WTC11 (cell line): ENCODE measurements at regions not wholly inside any gene's neighbourhood (a gene's known extent, or its start where the extent isn't known, plus 50 kb on each side); places are given as distances from the start of the nearest gene placed in this dataset.

Experiments used
- ATAC-seq: fragments of 200-7000 bp; cut with Tn5 transposase; 2 replicates; pipeline ENCODE4 v1.10.0; 2021; ENCODE audit warnings: mild to moderate bottlenecking, moderate library complexity
- CTCF ChIA-PET: fragments of 300-600 bp; sonication (Branson Sonifier 250); formaldehyde crosslinking; loops from one replicate; lab custom pipeline; 2021; ENCODE audit warnings: antibody characterized with exemption; lab: Charles Lee
- POLR2A ChIA-PET: fragments of 350-600 bp; sonication (Branson Sonifier 250); formaldehyde crosslinking; loops from one replicate; lab custom pipeline; 2021; ENCODE audit warnings: antibody characterized with exemption; lab: Charles Lee
- DNase-seq: peaks from one replicate; pipeline ENCODE4 v3.0.0; 2021; ENCODE audit warnings: low spot score
- H3K27ac Mint-ChIP-seq: 2 replicates; pipeline ENCODE4 v1.8.0; 2021; ENCODE audit warnings: mixed read lengths
- H3K27me3 Mint-ChIP-seq: 2 replicates; pipeline ENCODE4 v1.8.0; 2021; ENCODE audit warnings: low read depth, mild to moderate bottlenecking, moderate library complexity, mixed read lengths
- H3K36me3 Mint-ChIP-seq: 2 replicates; pipeline ENCODE4 v1.8.0; 2021; ENCODE audit warnings: mixed read lengths
- H3K4me1 Mint-ChIP-seq: 2 replicates; pipeline ENCODE4 v1.8.0; 2022; ENCODE audit warnings: mixed read lengths
- H3K4me3 Mint-ChIP-seq: 2 replicates; pipeline ENCODE4 v1.8.0; 2021; ENCODE audit warnings: mild to moderate bottlenecking, moderate library complexity, mixed read lengths
- H3K9me3 Mint-ChIP-seq: 2 replicates; pipeline ENCODE4 v1.8.0; 2021; ENCODE audit warnings: mixed read lengths
- CTCF ChIP-seq: fragments of 200-600 bp; IDR thresholded peaks from 2 replicates; pipeline ENCODE4 v1.8.0; 2022; ENCODE audit warnings: antibody characterized with exemption
- E2F1 ChIP-seq: sonication (generic); formaldehyde crosslinking; IDR thresholded peaks from 2 replicates; pipeline ENCODE4 v1.8.0; 2022; ENCODE audit warnings: mild to moderate bottlenecking, missing genetic modification reagents
- EMX1 ChIP-seq: fragments of 250-450 bp; sonication (Bioruptor Pico); IDR thresholded peaks from 2 replicates; pipeline ENCODE4 v1.8.0; 2021; ENCODE audit warnings: mild to moderate bottlenecking
- ESRRA ChIP-seq: sonication (generic); formaldehyde crosslinking; IDR thresholded peaks from 2 replicates; pipeline ENCODE4 v1.8.1; 2022; ENCODE audit warnings: mild to moderate bottlenecking, missing genetic modification reagents, borderline replicate concordance
- HMGA2 ChIP-seq: fragments of 250-450 bp; sonication (Bioruptor Pico); IDR thresholded peaks from 2 replicates; pipeline ENCODE4 v1.4.0; 2021; ENCODE audit warnings: mild to moderate bottlenecking, moderate library complexity
- IRF2 ChIP-seq: sonication (generic); formaldehyde crosslinking; IDR thresholded peaks from 2 replicates; pipeline ENCODE4 v1.8.0; 2022; ENCODE audit warnings: low read depth, missing genetic modification reagents, borderline replicate concordance
- JUN ChIP-seq: sonication (generic); formaldehyde crosslinking; IDR thresholded peaks from 2 replicates; pipeline ENCODE4 v1.8.0; 2023; ENCODE audit warnings: mild to moderate bottlenecking, missing genetic modification reagents
- MAX ChIP-seq: sonication (generic); formaldehyde crosslinking; IDR thresholded peaks from 2 replicates; pipeline ENCODE4 v1.8.0; 2022; ENCODE audit warnings: mild to moderate bottlenecking, missing genetic modification reagents
- NR2C2 ChIP-seq: sonication (generic); formaldehyde crosslinking; IDR thresholded peaks from 2 replicates; pipeline ENCODE4 v1.8.0; 2022; ENCODE audit warnings: mild to moderate bottlenecking, missing genetic modification reagents
- NR3C1 ChIP-seq: sonication (generic); formaldehyde crosslinking; conservative IDR thresholded peaks from 2 replicates; pipeline ENCODE4 v1.8.1; 2023; ENCODE audit warnings: low read depth, mild to moderate bottlenecking, missing genetic modification reagents
- PREB ChIP-seq: sonication (generic); formaldehyde crosslinking; IDR thresholded peaks from 2 replicates; pipeline ENCODE4 v1.8.1; 2022; ENCODE audit warnings: mild to moderate bottlenecking, missing genetic modification reagents, moderate library complexity, borderline replicate concordance
- RORB ChIP-seq: fragments of 250-450 bp; sonication (Bioruptor Pico); IDR thresholded peaks from 2 replicates; pipeline ENCODE4 v1.9.0; 2021; ENCODE audit warnings: mild to moderate bottlenecking
- TEAD4 ChIP-seq: sonication (generic); formaldehyde crosslinking; IDR thresholded peaks from 2 replicates; pipeline ENCODE4 v1.8.0; 2022; ENCODE audit warnings: mild to moderate bottlenecking, missing genetic modification reagents
- TP53 ChIP-seq: sonication (generic); formaldehyde crosslinking; IDR thresholded peaks from 2 replicates; pipeline ENCODE4 v1.8.1; 2023; ENCODE audit warnings: mild to moderate bottlenecking, missing genetic modification reagents
- ZNF121 ChIP-seq: sonication (generic); formaldehyde crosslinking; IDR thresholded peaks from 2 replicates; pipeline ENCODE4 v1.8.0; 2023; ENCODE audit warnings: missing genetic modification reagents
- ZNF416 ChIP-seq: fragments of 250-450 bp; sonication (Bioruptor Pico); IDR thresholded peaks from 2 replicates; pipeline ENCODE4 v1.9.0; 2021; ENCODE audit warnings: mild to moderate bottlenecking, inconsistent platforms
- TF ChIP-seq, protein P1 (sequence below): fragments of 250-450 bp; sonication (Bioruptor Pico); IDR thresholded peaks from 2 replicates; pipeline ENCODE4 v1.9.0; 2021; ENCODE audit warnings: mild to moderate bottlenecking
- TF ChIP-seq, protein P2 (sequence below): sonication (generic); formaldehyde crosslinking; conservative IDR thresholded peaks from 2 replicates; pipeline ENCODE4 v1.8.1; 2023; ENCODE audit warnings: mild to moderate bottlenecking, low read depth, missing genetic modification reagents, moderate library complexity
- TF ChIP-seq, protein P3 (sequence below): sonication (generic); formaldehyde crosslinking; IDR thresholded peaks from 2 replicates; pipeline ENCODE4 v1.8.1; 2022; ENCODE audit warnings: missing genetic modification reagents, borderline replicate concordance

GRCh38 chr16:54718376-54718775 lies 212.3 kb upstream of the IRX5 start (continued):
- no peak for TF ChIP-seq ZNF121 (CRISPR knock-in tag)
- TF ChIP-seq HMGA2 (CRISPR knock-in tag), result no peak

DNA sequence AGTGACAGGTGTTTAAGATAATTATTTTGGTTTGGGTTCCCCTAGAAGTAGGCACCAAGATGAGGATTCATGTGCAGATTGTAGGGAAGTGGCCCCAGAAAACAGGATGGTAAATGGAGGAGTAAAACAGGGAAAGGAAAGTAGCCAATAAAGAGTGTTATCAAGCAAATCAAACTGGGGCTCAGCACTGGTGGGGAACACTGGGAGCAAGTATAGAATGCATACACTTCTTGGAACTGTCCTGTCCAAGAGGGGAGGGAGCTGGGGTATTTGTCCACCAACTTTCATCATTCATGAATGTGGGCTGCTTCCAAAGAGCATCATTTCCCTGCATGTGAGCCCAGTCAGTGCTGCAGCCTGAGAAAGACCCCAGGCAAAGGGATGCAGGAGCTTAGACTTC lies 215.7 kb upstream of the IRX5 start:
- Mint-ChIP-seq H3K27ac (no peak overlapping the region), H3K9me3 (peaks cover 8% of the 10 kb centered on the region), H3K27me3 (no peaks in the 10 kb centered on the region), H3K4me3 (no peak overlapping the region), H3K4me1 (no peaks in the 10 kb centered on the region), H3K36me3 (no peaks in the 10 kb centered on the region)
- CTCF ChIA-PET, result no interaction called here
- TF ChIP-seq NR2C2 (CRISPR knock-in tag), result no peak
- DNase-seq (no peak), ATAC-seq (no peak)
- POLR2A ChIA-PET, result no interaction called here

DNA sequence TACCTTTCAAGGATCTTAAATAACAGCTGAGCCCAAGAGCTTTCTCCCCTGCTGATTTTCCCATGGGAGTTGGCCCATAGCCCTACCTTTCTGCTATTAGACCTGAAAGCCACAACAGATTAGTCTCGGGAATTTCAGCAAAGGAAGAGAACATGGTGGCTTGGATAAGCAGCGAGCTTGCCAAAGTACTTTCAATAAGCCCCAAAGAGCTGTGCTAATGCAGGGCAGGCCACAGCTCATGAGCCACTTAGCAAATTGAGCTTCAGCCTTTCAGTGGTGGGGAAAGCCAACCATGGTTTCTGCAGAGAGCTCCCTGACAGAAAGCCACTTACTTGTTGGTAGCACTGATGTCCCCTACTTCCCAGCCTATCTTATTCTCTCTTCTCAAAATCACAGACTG lies 217.8 kb upstream of the IRX5 start:
- Mint-ChIP-seq H3K36me3 (no peaks in the 10 kb centered on the region), H3K4me1 (no peaks in the 10 kb centered on the region), H3K9me3 (no peaks in the 10 kb centered on the region), H3K4me3 (no peak overlapping the region), H3K27ac (no peak overlapping the region), H3K27me3 (no peaks in the 10 kb centered on the region)
- CTCF ChIA-PET, result no interaction called here
- DNase-seq, result no peak
- TF ChIP-seq NR3C1 (CRISPR knock-in tag) (no peak), ZNF416 (CRISPR knock-in tag) (no peak), EMX1 (CRISPR knock-in tag) (no peak), CTCF (no peak), TP53 (CRISPR knock-in tag) (no peak), IRF2 (no peak), TEAD4 (no peak), JUN (CRISPR knock-in tag) (no peak)
- TF ChIP-seq, protein P1, sequence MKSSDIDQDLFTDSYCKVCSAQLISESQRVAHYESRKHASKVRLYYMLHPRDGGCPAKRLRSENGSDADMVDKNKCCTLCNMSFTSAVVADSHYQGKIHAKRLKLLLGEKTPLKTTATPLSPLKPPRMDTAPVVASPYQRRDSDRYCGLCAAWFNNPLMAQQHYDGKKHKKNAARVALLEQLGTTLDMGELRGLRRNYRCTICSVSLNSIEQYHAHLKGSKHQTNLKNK, result no peak
- no peak for ATAC-seq
- POLR2A ChIA-PET, result no interaction called here

DNA sequence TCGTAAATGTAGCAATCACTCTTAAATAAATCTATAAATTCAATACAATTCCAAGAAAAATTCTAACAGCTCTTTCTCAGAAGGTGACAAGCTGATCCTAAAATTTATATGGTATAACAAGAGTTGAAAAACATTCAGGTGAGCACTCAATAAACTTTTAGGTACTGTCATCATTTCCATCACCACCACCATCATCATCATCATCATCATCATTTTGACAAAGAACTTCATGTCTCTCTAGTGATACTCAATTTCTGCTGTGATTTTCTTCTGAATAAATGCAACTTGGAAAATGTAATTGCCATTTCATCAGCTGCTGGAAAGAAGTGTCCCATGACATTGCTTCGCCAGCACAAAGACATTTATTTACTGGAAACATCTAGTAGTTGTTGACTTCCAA lies 222.9 kb upstream of the IRX5 start:
- Mint-ChIP-seq H3K27ac (no peak overlapping the region), H3K9me3 (no peaks in the 10 kb centered on the region), H3K27me3 (no peaks in the 10 kb centered on the region), H3K4me3 (no peak overlapping the region), H3K4me1 (peaks cover 5% of the 10 kb centered on the region), H3K36me3 (no peaks in the 10 kb centered on the region)
- CTCF ChIA-PET, result no interaction called here
- DNase-seq, result no peak
- ATAC-seq, result no peak
- POLR2A ChIA-PET, result no interaction called here
- TF ChIP-seq PREB (CRISPR knock-in tag) (no peak), RORB (CRISPR knock-in tag) (no peak), ESRRA (CRISPR knock-in tag) (no peak), E2F1 (CRISPR knock-in tag) (no peak), MAX (CRISPR knock-in tag) (no peak)
- TF ChIP-seq, protein P2, sequence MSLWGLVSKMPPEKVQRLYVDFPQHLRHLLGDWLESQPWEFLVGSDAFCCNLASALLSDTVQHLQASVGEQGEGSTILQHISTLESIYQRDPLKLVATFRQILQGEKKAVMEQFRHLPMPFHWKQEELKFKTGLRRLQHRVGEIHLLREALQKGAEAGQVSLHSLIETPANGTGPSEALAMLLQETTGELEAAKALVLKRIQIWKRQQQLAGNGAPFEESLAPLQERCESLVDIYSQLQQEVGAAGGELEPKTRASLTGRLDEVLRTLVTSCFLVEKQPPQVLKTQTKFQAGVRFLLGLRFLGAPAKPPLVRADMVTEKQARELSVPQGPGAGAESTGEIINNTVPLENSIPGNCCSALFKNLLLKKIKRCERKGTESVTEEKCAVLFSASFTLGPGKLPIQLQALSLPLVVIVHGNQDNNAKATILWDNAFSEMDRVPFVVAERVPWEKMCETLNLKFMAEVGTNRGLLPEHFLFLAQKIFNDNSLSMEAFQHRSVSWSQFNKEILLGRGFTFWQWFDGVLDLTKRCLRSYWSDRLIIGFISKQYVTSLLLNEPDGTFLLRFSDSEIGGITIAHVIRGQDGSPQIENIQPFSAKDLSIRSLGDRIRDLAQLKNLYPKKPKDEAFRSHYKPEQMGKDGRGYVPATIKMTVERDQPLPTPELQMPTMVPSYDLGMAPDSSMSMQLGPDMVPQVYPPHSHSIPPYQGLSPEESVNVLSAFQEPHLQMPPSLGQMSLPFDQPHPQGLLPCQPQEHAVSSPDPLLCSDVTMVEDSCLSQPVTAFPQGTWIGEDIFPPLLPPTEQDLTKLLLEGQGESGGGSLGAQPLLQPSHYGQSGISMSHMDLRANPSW (CRISPR knock-in tag), result no peak
- TF ChIP-seq, protein P3, sequence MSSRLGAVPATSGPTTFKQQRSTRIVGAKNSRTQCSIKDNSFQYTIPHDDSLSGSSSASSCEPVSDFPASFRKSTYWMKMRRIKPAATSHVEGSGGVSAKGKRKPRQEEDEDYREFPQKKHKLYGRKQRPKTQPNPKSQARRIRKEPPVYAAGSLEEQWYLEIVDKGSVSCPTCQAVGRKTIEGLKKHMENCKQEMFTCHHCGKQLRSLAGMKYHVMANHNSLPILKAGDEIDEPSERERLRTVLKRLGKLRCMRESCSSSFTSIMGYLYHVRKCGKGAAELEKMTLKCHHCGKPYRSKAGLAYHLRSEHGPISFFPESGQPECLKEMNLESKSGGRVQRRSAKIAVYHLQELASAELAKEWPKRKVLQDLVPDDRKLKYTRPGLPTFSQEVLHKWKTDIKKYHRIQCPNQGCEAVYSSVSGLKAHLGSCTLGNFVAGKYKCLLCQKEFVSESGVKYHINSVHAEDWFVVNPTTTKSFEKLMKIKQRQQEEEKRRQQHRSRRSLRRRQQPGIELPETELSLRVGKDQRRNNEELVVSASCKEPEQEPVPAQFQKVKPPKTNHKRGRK (CRISPR knock-in tag), result no peak
